ENCODE measurements at regions not wholly inside any gene's neighbourhood (a gene's known extent, or its start where the extent isn't known, plus 50 kb on each side); places are given as distances from the start of the nearest gene placed in this dataset.

DNA sequence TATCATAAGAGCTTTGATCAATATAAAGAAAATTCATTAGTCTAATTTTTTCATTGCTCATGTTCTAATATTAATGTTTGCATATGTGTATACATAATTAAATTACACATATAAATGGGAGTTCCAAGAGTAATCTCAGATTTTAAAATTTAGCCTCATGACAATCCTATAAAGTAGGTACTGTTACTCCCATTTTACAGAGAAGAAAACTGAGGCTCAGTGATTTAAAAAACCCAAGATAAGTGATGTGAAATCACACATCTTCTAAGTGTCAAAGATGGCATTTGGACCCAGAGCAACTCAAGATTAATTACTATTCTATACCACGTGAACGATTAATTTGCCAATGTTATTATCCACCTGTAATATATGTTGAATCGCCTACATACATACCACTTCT, 122.3 kb downstream of the TM2D1 start:
- H3K36me3 Mint-ChIP-seq, result no peaks in the 10 kb centered on the region
- ATAC-seq (ENCODE audit: low read depth), result no peak
- H3K4me1 Mint-ChIP-seq, result no peaks in the 10 kb centered on the region
- no peaks in the 10 kb centered on the region for H3K9me3 Mint-ChIP-seq
- H3K4me3 Mint-ChIP-seq, result no peak overlapping the region
- DNase-seq, result no peak
- H3K27me3 Mint-ChIP-seq, result peaks cover 13% of the 10 kb centered on the region
- POLR2A ChIA-PET, result no interaction called here
- H3K27ac Mint-ChIP-seq, result no peak overlapping the region

- no peaks in the 10 kb centered on the region for H3K36me3 Mint-ChIP-seq
- DNase-seq (no peak), ATAC-seq (ENCODE audit: low read depth) (no peak)
- H3K27ac Mint-ChIP-seq, result no peak overlapping the region
- no peaks in the 10 kb centered on the region for H3K9me3 Mint-ChIP-seq
- H3K4me1 Mint-ChIP-seq, result no peaks in the 10 kb centered on the region
- H3K4me3 Mint-ChIP-seq, result no peak overlapping the region
- POLR2A ChIA-PET, result no interaction called here
- H3K27me3 Mint-ChIP-seq, result peaks cover 16% of the 10 kb centered on the region
These were observed 127.3 kb downstream of the TM2D1 start for GRCh38 chr1:61597601-61598000.

GRCh38 chr1:61593331-61593730, 131.6 kb downstream of the TM2D1 start:
- no peak for ATAC-seq (ENCODE audit: low read depth)
- DNase-seq, result no peak
- H3K36me3 Mint-ChIP-seq, result no peaks in the 10 kb centered on the region
- H3K27me3 Mint-ChIP-seq, result peaks cover 5% of the 10 kb centered on the region
- no peak overlapping the region for H3K27ac Mint-ChIP-seq
- H3K9me3 Mint-ChIP-seq, result no peaks in the 10 kb centered on the region
- POLR2A ChIA-PET, result no interaction called here
- no peaks in the 10 kb centered on the region for H3K4me1 Mint-ChIP-seq
- H3K4me3 Mint-ChIP-seq, result no peak overlapping the region

DNA sequence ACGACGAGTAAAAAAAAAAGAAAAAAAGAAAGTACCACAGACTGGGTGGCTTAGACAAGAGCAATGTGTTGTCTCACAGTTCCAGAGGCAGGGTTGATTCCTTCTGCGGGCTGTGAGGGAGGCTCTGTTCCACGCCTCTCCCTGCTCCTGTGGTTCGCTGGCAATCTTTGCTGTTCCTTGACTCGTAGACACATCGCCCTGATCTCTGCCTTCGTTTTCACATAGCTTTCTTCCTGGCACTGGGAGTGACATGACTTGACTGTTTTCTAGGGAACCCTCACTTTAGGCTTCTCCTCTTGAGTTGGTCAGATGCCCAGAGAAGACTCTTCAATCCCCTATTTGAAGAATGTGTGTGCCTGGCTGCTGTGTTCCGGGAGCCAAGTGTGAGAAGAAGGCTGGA, 133.6 kb downstream of the TM2D1 start:
- Mint-ChIP-seq H3K4me3 (no peak overlapping the region), H3K27ac (no peak overlapping the region), H3K9me3 (no peaks in the 10 kb centered on the region), H3K27me3 (peaks cover 2% of the 10 kb centered on the region), H3K36me3 (no peaks in the 10 kb centered on the region), H3K4me1 (no peaks in the 10 kb centered on the region)
- POLR2A ChIA-PET, result no interaction called here
- ATAC-seq (ENCODE audit: low read depth), result no peak
- no peak for DNase-seq

GRCh38 chr1:61588736-61589672, 135.9 kb downstream of the TM2D1 start:
- Mint-ChIP-seq H3K36me3 (no peaks in the 10 kb centered on the region), H3K4me1 (no peaks in the 10 kb centered on the region), H3K4me3 (no peak overlapping the region), H3K27me3 (peaks cover 9% of the 10 kb centered on the region), H3K27ac (no peak overlapping the region), H3K9me3 (no peaks in the 10 kb centered on the region)
- DNase-seq (peak; percentile 61), ATAC-seq (ENCODE audit: low read depth) (peak; percentile 92)
- POLR2A ChIA-PET, result interaction anchor here (1.0 kb wide), 1 partner anchor 540 kb away, joined by 3 read pairs; no protein-coding TSS in a partner anchor

DNA sequence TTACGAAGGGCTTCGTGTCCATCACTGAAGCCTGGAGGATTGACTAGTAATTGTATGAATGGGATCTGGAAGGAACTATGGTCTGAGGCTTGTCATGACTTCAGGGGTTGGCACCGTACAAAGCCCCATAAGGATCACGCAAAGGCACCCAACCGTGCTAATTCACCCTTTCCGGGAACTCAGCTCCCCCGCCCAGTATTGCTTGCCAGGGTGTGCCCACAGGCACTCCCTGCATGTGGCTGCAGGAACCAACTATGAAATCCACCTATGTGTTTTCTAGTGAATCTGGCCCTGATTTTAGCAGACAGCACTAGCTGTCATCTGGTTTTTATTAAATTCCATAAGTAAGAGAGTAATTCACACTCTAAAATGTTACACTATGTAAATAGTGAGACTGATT, 139.2 kb downstream of the TM2D1 start:
- DNase-seq (no peak), ATAC-seq (ENCODE audit: low read depth) (no peak)
- Mint-ChIP-seq H3K9me3 (no peaks in the 10 kb centered on the region), H3K4me3 (no peak overlapping the region), H3K36me3 (no peaks in the 10 kb centered on the region), H3K4me1 (no peaks in the 10 kb centered on the region), H3K27ac (no peak overlapping the region), H3K27me3 (peaks cover 18% of the 10 kb centered on the region)
- POLR2A ChIA-PET, result no interaction called here

DNA sequence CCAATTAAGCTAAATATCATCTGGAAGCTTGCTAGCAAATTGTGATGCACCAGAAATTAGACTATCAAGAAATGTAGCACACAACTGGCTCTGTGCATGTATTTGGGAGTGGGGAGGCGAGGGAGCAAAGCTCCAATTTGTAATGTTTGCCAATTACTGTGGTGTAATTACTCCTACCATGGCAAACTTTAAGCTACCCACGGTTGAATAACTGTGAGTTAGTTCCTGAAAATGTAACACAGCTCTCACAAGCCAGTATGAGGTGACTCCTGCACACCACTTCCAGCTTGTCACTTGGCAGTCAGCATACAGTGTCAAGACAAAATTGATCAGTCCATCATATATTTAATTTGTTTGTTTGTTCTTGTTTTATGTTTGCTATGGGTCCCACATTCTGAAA, 141.2 kb downstream of the TM2D1 start:
- Mint-ChIP-seq H3K27me3 (peaks cover 18% of the 10 kb centered on the region), H3K27ac (no peak overlapping the region), H3K36me3 (no peaks in the 10 kb centered on the region), H3K4me3 (no peak overlapping the region), H3K9me3 (peaks cover 1% of the 10 kb centered on the region), H3K4me1 (no peaks in the 10 kb centered on the region)
- ATAC-seq (ENCODE audit: low read depth) (no peak), DNase-seq (no peak)
- POLR2A ChIA-PET, result no interaction called here

DNA sequence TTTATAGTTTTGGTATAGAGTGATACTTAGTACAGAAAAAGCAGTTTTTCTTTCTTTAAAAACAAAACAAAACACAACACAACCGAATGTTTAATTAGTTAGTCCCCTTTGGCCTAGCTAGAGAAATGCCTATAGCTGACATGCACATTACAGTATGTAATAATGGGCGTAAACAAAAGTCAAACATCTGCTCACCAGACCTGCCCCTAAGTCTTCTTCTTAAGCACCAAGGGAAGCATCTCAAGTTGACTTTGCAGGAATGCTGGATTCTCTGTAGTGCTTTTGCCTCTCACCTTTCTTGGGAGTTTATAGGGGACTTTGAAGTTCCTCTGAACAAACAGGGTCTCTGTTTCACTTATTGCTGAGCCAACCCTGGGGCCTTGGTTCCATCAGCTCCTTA, 143.7 kb downstream of the TM2D1 start:
- DNase-seq (no peak), ATAC-seq (ENCODE audit: low read depth) (no peak)
- Mint-ChIP-seq H3K9me3 (peaks cover 1% of the 10 kb centered on the region), H3K27me3 (peaks cover 32% of the 10 kb centered on the region), H3K4me1 (no peaks in the 10 kb centered on the region), H3K36me3 (no peaks in the 10 kb centered on the region), H3K4me3 (no peak overlapping the region), H3K27ac (no peak overlapping the region)
- POLR2A ChIA-PET, result no interaction called here

DNA sequence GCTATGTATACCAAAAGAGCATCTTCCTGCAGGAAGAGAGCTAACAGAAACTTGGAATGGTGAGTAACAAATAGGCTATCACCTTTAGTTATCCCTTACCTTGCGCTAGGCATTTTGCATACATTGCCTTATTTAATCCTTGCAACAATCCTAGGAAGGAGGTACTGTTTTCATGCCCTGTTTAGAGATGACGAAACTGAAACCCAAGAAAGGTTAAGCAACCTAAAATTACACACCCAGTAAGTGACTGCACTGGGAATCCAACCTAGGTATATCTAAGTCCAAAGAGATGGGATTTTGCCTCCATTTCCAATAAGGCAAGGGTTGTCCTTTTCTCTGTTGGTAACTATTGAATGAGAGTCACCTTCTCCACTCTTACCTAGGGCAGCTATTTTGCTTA, 144.5 kb downstream of the TM2D1 start:
- H3K36me3 Mint-ChIP-seq, result no peaks in the 10 kb centered on the region
- no peaks in the 10 kb centered on the region for H3K4me1 Mint-ChIP-seq
- H3K9me3 Mint-ChIP-seq, result peaks cover 1% of the 10 kb centered on the region
- H3K27ac Mint-ChIP-seq, result no peak overlapping the region
- DNase-seq, result no peak
- H3K4me3 Mint-ChIP-seq, result no peak overlapping the region
- peaks cover 37% of the 10 kb centered on the region for H3K27me3 Mint-ChIP-seq
- POLR2A ChIA-PET, result no interaction called here
- ATAC-seq (ENCODE audit: low read depth), result no peak

- H3K27ac Mint-ChIP-seq, result no peak overlapping the region
- H3K27me3 Mint-ChIP-seq, result peaks cover 38% of the 10 kb centered on the region
- DNase-seq, result no peak
- POLR2A ChIA-PET, result no interaction called here
- H3K4me1 Mint-ChIP-seq, result no peaks in the 10 kb centered on the region
- no peak overlapping the region for H3K4me3 Mint-ChIP-seq
- H3K36me3 Mint-ChIP-seq, result no peaks in the 10 kb centered on the region
- ATAC-seq (ENCODE audit: low read depth), result no peak
- peaks cover 6% of the 10 kb centered on the region for H3K9me3 Mint-ChIP-seq
These were observed 145.1 kb downstream of the TM2D1 start for GRCh38 chr1:61579802-61580201.

DNA sequence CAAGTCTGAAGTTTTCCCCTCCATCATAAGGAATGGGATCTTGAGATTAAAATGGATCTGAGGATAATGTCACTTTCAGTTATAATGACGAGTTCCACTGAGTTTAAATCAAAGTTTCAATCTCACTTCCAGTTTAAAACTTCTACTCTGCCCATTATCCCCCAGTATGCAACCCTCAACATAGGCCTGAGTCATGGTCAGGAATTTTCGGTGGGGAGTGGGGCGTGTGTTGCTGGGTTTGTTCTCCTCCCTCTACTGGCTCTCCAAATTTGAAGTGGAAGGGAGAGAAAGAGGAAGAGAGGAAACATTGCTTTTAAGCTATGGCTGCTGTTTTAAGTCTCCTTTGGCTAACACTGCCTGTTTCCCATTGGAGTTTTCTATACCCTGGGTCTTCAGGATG, 152.9 kb downstream of the TM2D1 start:
- H3K27me3 Mint-ChIP-seq, result peaks cover 29% of the 10 kb centered on the region
- no peaks in the 10 kb centered on the region for H3K4me1 Mint-ChIP-seq
- no peak for ATAC-seq (ENCODE audit: low read depth)
- no peaks in the 10 kb centered on the region for H3K36me3 Mint-ChIP-seq
- H3K27ac Mint-ChIP-seq, result no peak overlapping the region
- POLR2A ChIA-PET, result no interaction called here
- DNase-seq, result no peak
- peaks cover 8% of the 10 kb centered on the region for H3K9me3 Mint-ChIP-seq
- no peak overlapping the region for H3K4me3 Mint-ChIP-seq

DNA sequence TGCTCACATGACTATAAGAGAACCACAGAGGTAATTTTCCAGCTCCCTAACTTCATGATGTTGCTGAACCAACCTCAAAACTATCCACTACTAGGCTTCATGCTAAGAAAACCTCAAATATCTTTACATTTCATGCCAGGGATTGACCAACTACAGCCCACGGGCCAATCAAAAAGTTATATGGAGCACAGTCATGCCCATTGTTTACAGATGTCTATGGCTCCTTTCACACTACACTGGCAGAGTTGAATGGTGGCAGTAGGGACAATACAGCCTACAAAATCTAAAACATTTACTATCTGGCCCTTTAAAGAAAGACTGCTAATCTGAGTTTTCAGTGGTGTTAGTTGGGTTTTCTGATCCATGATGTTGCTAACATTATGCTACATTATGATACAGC, 154.8 kb downstream of the TM2D1 start:
- no peak for ATAC-seq (ENCODE audit: low read depth)
- peaks cover 11% of the 10 kb centered on the region for H3K9me3 Mint-ChIP-seq
- H3K27me3 Mint-ChIP-seq, result peaks cover 14% of the 10 kb centered on the region
- no peak overlapping the region for H3K27ac Mint-ChIP-seq
- DNase-seq, result no peak
- peaks cover 3% of the 10 kb centered on the region for H3K36me3 Mint-ChIP-seq
- H3K4me1 Mint-ChIP-seq, result no peaks in the 10 kb centered on the region
- H3K4me3 Mint-ChIP-seq, result no peak overlapping the region
- POLR2A ChIA-PET, result no interaction called here

DNA sequence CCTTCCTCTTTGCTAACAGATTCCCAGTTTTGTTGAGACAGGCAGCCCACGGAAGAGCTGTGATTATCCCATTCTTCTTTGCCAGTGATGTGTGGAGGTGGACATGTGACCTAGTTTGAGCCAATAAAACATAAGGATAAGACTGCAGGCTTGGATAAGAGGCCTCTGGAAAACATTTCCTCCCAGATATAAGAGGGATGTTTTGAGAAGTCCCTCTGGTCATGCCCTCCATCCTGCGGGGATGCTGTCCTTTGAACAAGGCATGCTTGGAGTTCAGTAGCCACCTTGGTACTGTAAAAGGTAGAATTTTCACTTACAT, 155.7 kb downstream of the TM2D1 start:
- Mint-ChIP-seq H3K36me3 (peaks cover 3% of the 10 kb centered on the region), H3K4me1 (no peaks in the 10 kb centered on the region), H3K27me3 (peaks cover 9% of the 10 kb centered on the region), H3K9me3 (peaks cover 11% of the 10 kb centered on the region), H3K4me3 (no peak overlapping the region), H3K27ac (no peak overlapping the region)
- ATAC-seq (ENCODE audit: low read depth) (no peak), DNase-seq (no peak)
- POLR2A ChIA-PET, result no interaction called here

GRCh38 chr1:61568460-61569302, 156.3 kb downstream of the TM2D1 start:
- Mint-ChIP-seq H3K9me3 (peaks cover 9% of the 10 kb centered on the region), H3K4me3 (no peak overlapping the region), H3K36me3 (peaks cover 3% of the 10 kb centered on the region), H3K27ac (no peak overlapping the region), H3K4me1 (no peaks in the 10 kb centered on the region), H3K27me3 (peaks cover 6% of the 10 kb centered on the region)
- POLR2A ChIA-PET, result no interaction called here
- no peak for ATAC-seq (ENCODE audit: low read depth)
- no peak for DNase-seq

Data from activated naive CD8-positive, alpha-beta T cell treated with anti-CD3 and anti-CD28 coated beads, Interleukin-2, amount 10 ng/mL, durations not matched to agents 7 days and 5 days (primary cell).